A549 (cell line): ENCODE measurements at regions not wholly inside any gene's neighbourhood (a gene's known extent, or its start where the extent isn't known, plus 50 kb on each side); places are given as distances from the start of the nearest gene placed in this dataset.

Experiments used
- ATAC-seq, 2 experiments: fragments of 200-7000 bp in 1 of 2; fragments of >200 bp in 1 of 2; cut with Nextera tagmentation in 1 of 2; cut with Tn5 transposase in 1 of 2; 3 replicates each; pipeline versions ENCODE4 v1.8.0 to v1.9.1; 2018 to 2020; ENCODE audit warnings: mild to moderate bottlenecking in 1 of 2, moderate library complexity in 1 of 2
- CTCF ChIA-PET: fragments of 300-600 bp; sonication (Branson Sonifier 250); formaldehyde crosslinking; extraction: SDS; loops from one replicate; lab custom pipeline; 2021; ENCODE audit warnings: antibody characterized with exemption, inconsistent platforms; lab: Yijun Ruan, JAX
- POLR2A ChIA-PET: fragments of 350-600 bp; formaldehyde crosslinking; extraction: SDS; loops from one replicate; lab custom pipeline; 2021; ENCODE audit warnings: antibody characterized with exemption, inconsistent platforms; lab: Yijun Ruan, JAX
- DNase-seq, 2 experiments: peaks; one replicate each; pipeline versions ENCODE4 v3.0.0 to v3.0.0-alpha.2; 2011 to 2016; ENCODE audit warnings: low read depth in 1 of 2, low spot score in 1 of 2
- FAIRE-seq: peaks from 2 replicates; lab custom pipeline; 2011; peaks lifted over from hg19 to GRCh38; lab: Jason Lieb, UNC
- H3K27ac ChIP-seq, 2 experiments: fragments of >200 bp; sonication (Bioruptor Twin); formaldehyde crosslinking; 3 replicates each; pipeline ENCODE4 v1.5.1; 2016 to 2017
- H3K4me1 ChIP-seq: fragments of >200 bp; sonication (Bioruptor Twin); formaldehyde crosslinking; 3 replicates; pipeline ENCODE4 v1.6.1; 2016
- H3K4me2 ChIP-seq: fragments of >200 bp; sonication (Bioruptor Twin); formaldehyde crosslinking; 3 replicates; pipeline ENCODE4 v1.6.1; 2016
- H3K4me3 ChIP-seq: fragments of >200 bp; sonication (Bioruptor Twin); formaldehyde crosslinking; 3 replicates; pipeline ENCODE4 v1.5.1; 2016
- H3K9me3 ChIP-seq: fragments of >200 bp; sonication (Bioruptor Twin); formaldehyde crosslinking; 3 replicates; pipeline ENCODE4 v1.6.1; 2016
- CHD4 ChIP-seq: fragments of 200-600 bp; sonication (generic); IDR thresholded peaks from 2 replicates; pipeline ENCODE4 v1.6.1; 2016; ENCODE audit warnings: antibody characterized with exemption, mild to moderate bottlenecking, borderline replicate concordance
- FOSL2 ChIP-seq, 2 experiments: fragments of 450-650 bp in 1 of 2; fragments of >200 bp in 1 of 2; sonication (Bioruptor Twin) in 1 of 2; formaldehyde crosslinking; IDR thresholded peaks; 2 replicates each; pipeline versions ENCODE4 v1.5.0 to v1.6.1; 2016 to 2020; ENCODE audit warnings: mild to moderate bottlenecking in 1 of 2, moderate library complexity in 1 of 2
- HOXA7 ChIP-seq: fragments of 250-450 bp; sonication (Bioruptor Pico); IDR thresholded peaks from 2 replicates; pipeline ENCODE4 v1.5.0; 2020; ENCODE audit warnings: mild to moderate bottlenecking, moderate library complexity
- HOXB5 ChIP-seq: fragments of 250-450 bp; sonication (Bioruptor Pico); IDR thresholded peaks from 2 replicates; pipeline ENCODE4 v1.5.0; 2020; ENCODE audit warnings: mild to moderate bottlenecking, moderate library complexity
- JUN ChIP-seq, 2 experiments: fragments of >200 bp; sonication (Bioruptor Twin); formaldehyde crosslinking; IDR thresholded peaks; 2 replicates in 1 of 2; 3 replicates in 1 of 2; pipeline ENCODE4 v1.6.1; 2016 to 2017
- JUNB ChIP-seq: fragments of >200 bp; sonication (Bioruptor Twin); formaldehyde crosslinking; IDR thresholded peaks from 2 replicates; pipeline ENCODE4 v1.6.1; 2016
- KDM1A ChIP-seq: fragments of 200-600 bp; sonication (generic); IDR thresholded peaks from 2 replicates; pipeline ENCODE4 v1.6.1; 2016; ENCODE audit warnings: low read depth, mild to moderate bottlenecking
- NFE2L2 ChIP-seq: fragments of 150-350 bp; conservative IDR thresholded peaks from 2 replicates; pipeline ENCODE4 v1.6.1; 2014; ENCODE audit warnings: low read length
- PHF8 ChIP-seq: fragments of 200-600 bp; sonication (generic); IDR thresholded peaks from 2 replicates; pipeline ENCODE4 v1.6.1; 2016; ENCODE audit warnings: low read depth, mild to moderate bottlenecking, antibody characterized with exemption, moderate library complexity, borderline replicate concordance
- RAD21 ChIP-seq, 2 experiments: fragments of >200 bp in 1 of 2; sonication (Bioruptor Twin) in 1 of 2; formaldehyde crosslinking in 1 of 2; IDR thresholded peaks in 1 of 2; conservative IDR thresholded peaks in 1 of 2; 2 replicates in 1 of 2; 3 replicates in 1 of 2; pipeline ENCODE4 v1.6.1; 2012 to 2018; ENCODE audit warnings: inconsistent platforms in 1 of 2
- RARB ChIP-seq: fragments of 250-450 bp; sonication (Bioruptor Pico); IDR thresholded peaks from 2 replicates; pipeline ENCODE4 v1.8.0; 2021; ENCODE audit warnings: mild to moderate bottlenecking, moderate library complexity
- SREBF2 ChIP-seq: fragments of 450-650 bp; IDR thresholded peaks from 2 replicates; pipeline ENCODE4 v1.6.1; 2014; ENCODE audit warnings: mild to moderate bottlenecking, moderate library complexity
- ZC3H11A ChIP-seq: fragments of 450-650 bp; IDR thresholded peaks from 2 replicates; pipeline ENCODE4 v1.6.1; 2014; ENCODE audit warnings: antibody characterized with exemption, mild to moderate bottlenecking
- ZFP36 ChIP-seq: fragments of 450-650 bp; IDR thresholded peaks from 2 replicates; pipeline ENCODE4 v1.6.1; 2014; ENCODE audit warnings: borderline replicate concordance; ENCODE audit not compliant: partially characterized antibody
- ZSCAN20 ChIP-seq: fragments of 250-450 bp; sonication (Bioruptor Pico); IDR thresholded peaks from 2 replicates; pipeline ENCODE4 v1.8.0; 2022; ENCODE audit warnings: mild to moderate bottlenecking, moderate library complexity
- WGBS: methylation state at CpG from one replicate; pipeline ENCODE4 v1.1.6; 2017; ENCODE audit errors: missing lambda C conversion rate; 5-methylcytosine and 5-hydroxymethylcytosine counted together
- TF ChIP-seq, protein P1 (sequence below): fragments of 250-450 bp; sonication (Bioruptor Pico); IDR thresholded peaks from 2 replicates; pipeline ENCODE4 v1.5.0; 2020; ENCODE audit warnings: low read depth, mild to moderate bottlenecking, moderate library complexity
- TF ChIP-seq, protein P2 (sequence below): fragments of 450-650 bp; IDR thresholded peaks from 2 replicates; pipeline ENCODE4 v1.6.1; 2014; ENCODE audit warnings: antibody characterized with exemption
- TF ChIP-seq, protein P3 (sequence below): fragments of 250-450 bp; sonication (Bioruptor Pico); IDR thresholded peaks from 2 replicates; pipeline ENCODE4 v1.5.0; 2021; ENCODE audit warnings: mild to moderate bottlenecking, moderate library complexity, borderline replicate concordance
- TF ChIP-seq, protein P4 (sequence below): IDR thresholded peaks from 2 replicates; pipeline ENCODE4 v1.6.1; 2012; ENCODE audit warnings: low read depth, borderline replicate concordance

DNA sequence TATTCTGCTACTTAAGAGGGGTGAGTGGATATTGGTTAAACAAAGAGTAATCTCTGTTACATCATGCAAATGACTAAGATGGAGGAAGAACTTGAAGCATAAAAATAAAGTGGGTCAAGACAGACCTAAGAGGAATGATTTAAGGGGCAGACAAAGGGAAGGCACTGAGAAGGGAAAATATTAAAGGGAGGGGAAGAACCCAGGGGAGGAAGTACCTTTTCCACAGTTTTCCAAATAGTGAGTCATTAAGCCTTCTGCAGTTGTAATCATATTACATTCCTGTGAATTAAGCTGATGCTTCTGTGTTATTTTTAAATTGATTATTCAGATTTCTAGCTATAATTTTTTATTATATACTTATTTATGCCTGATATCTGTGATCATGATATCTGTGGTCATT is 253.3 kb downstream of the CENPC start:
- TF ChIP-seq JUNB: no peak
- TF ChIP-seq JUN (IDR thresholded peaks at IDR 0.05): no peak
- ChIA-PET POLR2A (no interaction called here), CTCF (no interaction called here)
- H3K27ac ChIP-seq: no peak overlapping the region
- ATAC-seq: no peak
- H3K4me1 ChIP-seq: no peaks in the 10 kb centered on the region
- no peak overlapping the region for H3K4me2 ChIP-seq
- no peak for DNase-seq
- FAIRE-seq: no peak
- H3K4me3 ChIP-seq: no peak overlapping the region
- H3K9me3 ChIP-seq: no peaks in the 10 kb centered on the region

DNA sequence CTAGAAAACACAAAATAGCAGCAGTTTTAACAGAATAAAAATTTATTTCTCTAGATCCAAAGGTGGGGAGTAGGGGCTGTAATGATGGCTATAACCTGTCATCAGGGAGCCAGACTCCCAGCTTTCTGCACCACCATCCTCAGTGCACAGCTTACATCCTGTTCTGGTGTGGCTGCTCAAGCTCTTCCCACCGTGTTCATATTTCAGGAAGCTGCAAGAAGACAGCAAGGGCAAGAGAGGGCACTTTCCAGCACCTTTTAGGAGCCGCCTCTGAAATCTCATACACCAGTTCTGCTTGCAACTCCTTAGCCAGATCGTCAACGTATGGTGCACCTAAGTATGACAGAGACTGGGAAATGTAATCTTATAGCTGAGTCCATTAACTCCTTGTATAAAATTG is 253.7 kb downstream of the CENPC start:
- Histone ChIP-seq H3K4me3 (no peak overlapping the region), H3K27ac (no peak overlapping the region), H3K4me2 (no peak overlapping the region), H3K4me1 (no peaks in the 10 kb centered on the region), H3K9me3 (no peaks in the 10 kb centered on the region)
- ChIA-PET POLR2A (no interaction called here), CTCF (no interaction called here)
- ATAC-seq (no peak), DNase-seq (no peak), FAIRE-seq (no peak)
- TF ChIP-seq HOXA7 (CRISPR knock-in tag): no peak
- no peak for TF ChIP-seq ZSCAN20 (CRISPR knock-in tag)
- TF ChIP-seq JUNB: no peak
- TF ChIP-seq, protein P1, sequence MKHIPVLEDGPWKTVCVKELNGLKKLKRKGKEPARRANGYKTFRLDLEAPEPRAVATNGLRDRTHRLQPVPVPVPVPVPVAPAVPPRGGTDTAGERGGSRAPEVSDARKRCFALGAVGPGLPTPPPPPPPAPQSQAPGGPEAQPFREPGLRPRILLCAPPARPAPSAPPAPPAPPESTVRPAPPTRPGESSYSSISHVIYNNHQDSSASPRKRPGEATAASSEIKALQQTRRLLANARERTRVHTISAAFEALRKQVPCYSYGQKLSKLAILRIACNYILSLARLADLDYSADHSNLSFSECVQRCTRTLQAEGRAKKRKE (CRISPR knock-in tag): no peak
- TF ChIP-seq ZFP36: no peak
- TF ChIP-seq NFE2L2: no peak
- TF ChIP-seq, protein P2, sequence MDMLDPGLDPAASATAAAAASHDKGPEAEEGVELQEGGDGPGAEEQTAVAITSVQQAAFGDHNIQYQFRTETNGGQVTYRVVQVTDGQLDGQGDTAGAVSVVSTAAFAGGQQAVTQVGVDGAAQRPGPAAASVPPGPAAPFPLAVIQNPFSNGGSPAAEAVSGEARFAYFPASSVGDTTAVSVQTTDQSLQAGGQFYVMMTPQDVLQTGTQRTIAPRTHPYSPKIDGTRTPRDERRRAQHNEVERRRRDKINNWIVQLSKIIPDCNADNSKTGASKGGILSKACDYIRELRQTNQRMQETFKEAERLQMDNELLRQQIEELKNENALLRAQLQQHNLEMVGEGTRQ: no peak
- TF ChIP-seq JUN (IDR thresholded peaks at IDR 0.05): no peak
- no peak for TF ChIP-seq SREBF2
- TF ChIP-seq PHF8: no peak
- TF ChIP-seq RARB (CRISPR knock-in tag): no peak
- TF ChIP-seq CHD4: no peak
- TF ChIP-seq HOXB5: no peak
- no peak for TF ChIP-seq FOSL2 (IDR thresholded peaks at IDR 0.05)
- no peak for TF ChIP-seq FOSL2 (CRISPR knock-in tag; IDR thresholded peaks at IDR 0.05)
- TF ChIP-seq, protein P3, sequence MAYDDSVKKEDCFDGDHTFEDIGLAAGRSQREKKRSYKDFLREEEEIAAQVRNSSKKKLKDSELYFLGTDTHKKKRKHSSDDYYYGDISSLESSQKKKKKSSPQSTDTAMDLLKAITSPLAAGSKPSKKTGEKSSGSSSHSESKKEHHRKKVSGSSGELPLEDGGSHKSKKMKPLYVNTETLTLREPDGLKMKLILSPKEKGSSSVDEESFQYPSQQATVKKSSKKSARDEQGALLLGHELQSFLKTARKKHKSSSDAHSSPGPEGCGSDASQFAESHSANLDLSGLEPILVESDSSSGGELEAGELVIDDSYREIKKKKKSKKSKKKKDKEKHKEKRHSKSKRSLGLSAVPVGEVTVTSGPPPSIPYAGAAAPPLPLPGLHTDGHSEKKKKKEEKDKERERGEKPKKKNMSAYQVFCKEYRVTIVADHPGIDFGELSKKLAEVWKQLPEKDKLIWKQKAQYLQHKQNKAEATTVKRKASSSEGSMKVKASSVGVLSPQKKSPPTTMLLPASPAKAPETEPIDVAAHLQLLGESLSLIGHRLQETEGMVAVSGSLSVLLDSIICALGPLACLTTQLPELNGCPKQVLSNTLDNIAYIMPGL: no peak
- TF ChIP-seq, protein P4, sequence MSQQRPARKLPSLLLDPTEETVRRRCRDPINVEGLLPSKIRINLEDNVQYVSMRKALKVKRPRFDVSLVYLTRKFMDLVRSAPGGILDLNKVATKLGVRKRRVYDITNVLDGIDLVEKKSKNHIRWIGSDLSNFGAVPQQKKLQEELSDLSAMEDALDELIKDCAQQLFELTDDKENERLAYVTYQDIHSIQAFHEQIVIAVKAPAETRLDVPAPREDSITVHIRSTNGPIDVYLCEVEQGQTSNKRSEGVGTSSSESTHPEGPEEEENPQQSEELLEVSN: no peak
- TF ChIP-seq ZC3H11A: no peak
- WGBS: 27% methylated on average over 4 of the region's 4 CpGs

DNA sequence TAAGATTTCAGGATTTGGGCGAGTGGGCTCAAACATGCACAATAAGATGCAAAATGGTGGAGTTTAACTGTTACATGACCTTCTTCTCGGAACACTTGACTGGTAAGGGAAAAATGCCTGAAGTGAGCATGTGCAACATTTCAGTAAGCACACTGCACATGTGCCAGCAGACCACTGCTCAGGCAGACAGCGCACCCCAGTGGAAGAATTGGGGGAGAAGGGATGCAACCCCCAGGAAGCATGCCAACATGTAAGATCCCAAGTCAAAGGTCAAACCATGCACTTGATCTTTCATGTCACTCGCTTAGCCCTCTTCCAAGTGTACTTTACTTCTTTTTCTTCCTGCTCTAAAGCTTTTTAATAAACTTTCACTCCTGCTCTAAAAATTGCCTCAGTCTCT is 256.3 kb downstream of the CENPC start:
- TF ChIP-seq RAD21 (conservative IDR thresholded peaks at IDR 0.05 in 1 of 2, IDR thresholded peaks at IDR 0.05 in 1 of 2) (peak in 1 of 2 experiments; percentile 34; a peak in 2 of 5 replicates), KDM1A (no peak)
- POLR2A ChIA-PET: no interaction called here
- Histone ChIP-seq H3K4me3 (no peak overlapping the region), H3K4me1 (no peaks in the 10 kb centered on the region), H3K4me2 (no peak overlapping the region), H3K27ac (no peak overlapping the region), H3K9me3 (no peaks in the 10 kb centered on the region)
- 46% methylated on average over 4 of the region's 4 CpGs for WGBS
- FAIRE-seq (no peak), ATAC-seq (no peak), DNase-seq (peak in 1 of 2 experiments; percentile 24)
- CTCF ChIA-PET: no interaction called here
